ENCODE measurements at regions not wholly inside any gene's neighbourhood (a gene's known extent, or its start where the extent isn't known, plus 50 kb on each side); places are given as distances from the start of the nearest gene placed in this dataset.

- CTCF ChIA-PET, result no interaction called here
Measured at GRCh38 chr13:48908381-48909055, 67.2 kb upstream of the FNDC3A start.

GRCh38 chr13:48909056-48909389 lies 66.7 kb upstream of the FNDC3A start:
- no CpG with 5 or more reads among the region's 2 CpGs for WGBS (ENCODE audit: insufficient coverage)
- Mint-ChIP-seq H3K4me3 (no peak overlapping the region), H3K27me3 (peaks cover 0 to 3% of the 10 kb centered on the region in 2 donors), H3K27ac (no peak overlapping the region), H3K4me1 (no peaks in the 10 kb centered on the region), H3K9me3 (no peaks in the 10 kb centered on the region), H3K36me3 (no peaks in the 10 kb centered on the region)
- no peaks in the 10 kb centered on the region for H3K4me1 ChIP-seq (ENCODE audit: control insufficient read depth in 1 of 2, extremely low read depth in 1 of 2, insufficient read depth in 2 of 2, low read length in 2 of 2)
- no peaks in the 10 kb centered on the region for H3K36me3 ChIP-seq (ENCODE audit: control insufficient read depth in 2 of 2, extremely low read depth in 1 of 2, insufficient read depth in 1 of 2, low read length in 1 of 2)
- DNase-seq, result no peak
- POLR2A ChIA-PET, result no interaction called here
- no peaks in the 10 kb centered on the region for H3K27me3 ChIP-seq (replicated peaks in 1 of 2; ENCODE audit: control insufficient read depth in 2 of 2, extremely low read depth in 1 of 2, insufficient read depth in 2 of 2, low read length in 1 of 2)
- CTCF ChIA-PET, result no interaction called here
- H3K27ac ChIP-seq (ENCODE audit: low read length), result no peak overlapping the region
- no peak overlapping the region for H3K4me3 ChIP-seq (ENCODE audit: control insufficient read depth in 1 of 2, extremely low read depth in 1 of 2, low read length in 1 of 2)
- no peak for ATAC-seq (replicated peaks in 1 of 4)
- no peaks in the 10 kb centered on the region for H3K9me3 ChIP-seq

More at GRCh38 chr13:48908381-48909055, 67.2 kb upstream of the FNDC3A start:
- Histone ChIP-seq H3K36me3 (ENCODE audit: control insufficient read depth in 2 of 2, extremely low read depth in 1 of 2, insufficient read depth in 1 of 2, low read length in 1 of 2) (no peaks in the 10 kb centered on the region), H3K27me3 (replicated peaks in 1 of 2; ENCODE audit: control insufficient read depth in 2 of 2, extremely low read depth in 1 of 2, insufficient read depth in 2 of 2, low read length in 1 of 2) (no peaks in the 10 kb centered on the region), H3K4me3 (ENCODE audit: control insufficient read depth in 1 of 2, extremely low read depth in 1 of 2, low read length in 1 of 2) (no peak overlapping the region), H3K4me1 (ENCODE audit: control insufficient read depth in 1 of 2, extremely low read depth in 1 of 2, insufficient read depth in 2 of 2, low read length in 2 of 2) (no peaks in the 10 kb centered on the region), H3K27ac (ENCODE audit: low read length) (no peak overlapping the region), H3K9me3 (no peaks in the 10 kb centered on the region)
- WGBS (ENCODE audit: insufficient coverage), result no CpG with 5 or more reads among the region's 2 CpGs
- H3K4me3 Mint-ChIP-seq, result no peak overlapping the region
- DNase-seq (no peak), ATAC-seq (replicated peaks in 1 of 4) (no peak)
- POLR2A ChIA-PET, result no interaction called here
- peaks cover 0 to 3% of the 10 kb centered on the region in 2 donors for H3K27me3 Mint-ChIP-seq
- no peaks in the 10 kb centered on the region for H3K9me3 Mint-ChIP-seq
- H3K27ac Mint-ChIP-seq, result no peak overlapping the region
- no peaks in the 10 kb centered on the region for H3K36me3 Mint-ChIP-seq
- no peaks in the 10 kb centered on the region for H3K4me1 Mint-ChIP-seq

GRCh38 chr13:48910686-48911085 lies 65.0 kb upstream of the FNDC3A start:
- Mint-ChIP-seq H3K4me1 (no peaks in the 10 kb centered on the region), H3K27ac (no peak overlapping the region), H3K4me3 (no peak overlapping the region), H3K36me3 (no peaks in the 10 kb centered on the region), H3K27me3 (peaks cover 4% of the 10 kb centered on the region in 2 donors), H3K9me3 (no peaks in the 10 kb centered on the region)
- CTCF ChIA-PET, result no interaction called here
- no peak for ATAC-seq (replicated peaks in 1 of 4)
- WGBS (ENCODE audit: insufficient coverage), result no CpG with 5 or more reads among the region's 2 CpGs
- DNase-seq, result no peak
- Histone ChIP-seq H3K36me3 (ENCODE audit: control insufficient read depth in 2 of 2, extremely low read depth in 1 of 2, insufficient read depth in 1 of 2, low read length in 1 of 2) (no peaks in the 10 kb centered on the region), H3K4me1 (ENCODE audit: control insufficient read depth in 1 of 2, extremely low read depth in 1 of 2, insufficient read depth in 2 of 2, low read length in 2 of 2) (no peaks in the 10 kb centered on the region), H3K27me3 (replicated peaks in 1 of 2; ENCODE audit: control insufficient read depth in 2 of 2, extremely low read depth in 1 of 2, insufficient read depth in 2 of 2, low read length in 1 of 2) (no peaks in the 10 kb centered on the region), H3K27ac (ENCODE audit: low read length) (no peak overlapping the region), H3K9me3 (no peaks in the 10 kb centered on the region), H3K4me3 (ENCODE audit: control insufficient read depth in 1 of 2, extremely low read depth in 1 of 2, low read length in 1 of 2) (no peak overlapping the region)
- POLR2A ChIA-PET, result no interaction called here

- no peaks in the 10 kb centered on the region for H3K9me3 ChIP-seq
- POLR2A ChIA-PET, result no interaction called here
Measured at GRCh38 chr13:48919751-48920150, 56.0 kb upstream of the FNDC3A start.

GRCh38 chr13:48920730-48921129 lies 55.0 kb upstream of the FNDC3A start:
- ATAC-seq (replicated peaks in 1 of 4) (no peak), DNase-seq (no peak)
- H3K27me3 Mint-ChIP-seq, result peaks cover under 1 to 1% of the 10 kb centered on the region in 2 donors
- no CpG with 5 or more reads among the region's 6 CpGs for WGBS (ENCODE audit: insufficient coverage)
- H3K4me1 ChIP-seq (ENCODE audit: control insufficient read depth in 1 of 2, extremely low read depth in 1 of 2, insufficient read depth in 2 of 2, low read length in 2 of 2), result no peaks in the 10 kb centered on the region
- ChIA-PET POLR2A (no interaction called here), CTCF (no interaction called here)
- H3K4me1 Mint-ChIP-seq, result no peaks in the 10 kb centered on the region
- no peak overlapping the region for H3K27ac Mint-ChIP-seq
- H3K36me3 ChIP-seq (ENCODE audit: control insufficient read depth in 2 of 2, extremely low read depth in 1 of 2, insufficient read depth in 1 of 2, low read length in 1 of 2), result no peaks in the 10 kb centered on the region
- no peak overlapping the region for H3K4me3 Mint-ChIP-seq
- H3K9me3 ChIP-seq, result no peaks in the 10 kb centered on the region
- no peaks in the 10 kb centered on the region for H3K36me3 Mint-ChIP-seq
- H3K27me3 ChIP-seq (replicated peaks in 1 of 2; ENCODE audit: control insufficient read depth in 2 of 2, extremely low read depth in 1 of 2, insufficient read depth in 2 of 2, low read length in 1 of 2), result no peaks in the 10 kb centered on the region
- no peak overlapping the region for H3K4me3 ChIP-seq (ENCODE audit: control insufficient read depth in 1 of 2, extremely low read depth in 1 of 2, low read length in 1 of 2)
- H3K27ac ChIP-seq (ENCODE audit: low read length), result no peak overlapping the region
- H3K9me3 Mint-ChIP-seq, result no peaks in the 10 kb centered on the region

More at GRCh38 chr13:48919751-48920150, 56.0 kb upstream of the FNDC3A start:
- CTCF ChIA-PET, result no interaction called here
- Mint-ChIP-seq H3K27ac (no peak overlapping the region), H3K4me3 (no peak overlapping the region), H3K27me3 (peaks cover 2 to 6% of the 10 kb centered on the region in 2 donors), H3K4me1 (no peaks in the 10 kb centered on the region), H3K9me3 (no peaks in the 10 kb centered on the region), H3K36me3 (no peaks in the 10 kb centered on the region)
- Histone ChIP-seq H3K36me3 (ENCODE audit: control insufficient read depth in 2 of 2, extremely low read depth in 1 of 2, insufficient read depth in 1 of 2, low read length in 1 of 2) (no peaks in the 10 kb centered on the region), H3K27me3 (replicated peaks in 1 of 2; ENCODE audit: control insufficient read depth in 2 of 2, extremely low read depth in 1 of 2, insufficient read depth in 2 of 2, low read length in 1 of 2) (no peaks in the 10 kb centered on the region), H3K4me3 (ENCODE audit: control insufficient read depth in 1 of 2, extremely low read depth in 1 of 2, low read length in 1 of 2) (no peak overlapping the region), H3K27ac (ENCODE audit: low read length) (no peak overlapping the region), H3K4me1 (ENCODE audit: control insufficient read depth in 1 of 2, extremely low read depth in 1 of 2, insufficient read depth in 2 of 2, low read length in 2 of 2) (no peaks in the 10 kb centered on the region)
- no CpG with 5 or more reads among the region's 1 CpG for WGBS (ENCODE audit: insufficient coverage)
- no peak for ATAC-seq (replicated peaks in 1 of 4)
- DNase-seq, result no peak

- ChIA-PET CTCF (interaction anchor here in 1 of 2 donors (0.6 kb wide), 1 partner anchor 45 kb away, joined by 4 read pairs; no protein-coding TSS in a partner anchor), POLR2A (no interaction called here)
- Mint-ChIP-seq H3K4me3 (no peak overlapping the region), H3K4me1 (no peaks in the 10 kb centered on the region), H3K27ac (no peak overlapping the region), H3K36me3 (no peaks in the 10 kb centered on the region), H3K27me3 (no peaks in the 10 kb centered on the region), H3K9me3 (no peaks in the 10 kb centered on the region)
- Histone ChIP-seq H3K36me3 (ENCODE audit: control insufficient read depth in 2 of 2, extremely low read depth in 1 of 2, insufficient read depth in 1 of 2, low read length in 1 of 2) (no peaks in the 10 kb centered on the region), H3K27ac (ENCODE audit: low read length) (no peak overlapping the region), H3K4me3 (ENCODE audit: control insufficient read depth in 1 of 2, extremely low read depth in 1 of 2, low read length in 1 of 2) (no peak overlapping the region), H3K27me3 (replicated peaks in 1 of 2; ENCODE audit: control insufficient read depth in 2 of 2, extremely low read depth in 1 of 2, insufficient read depth in 2 of 2, low read length in 1 of 2) (no peaks in the 10 kb centered on the region), H3K4me1 (ENCODE audit: control insufficient read depth in 1 of 2, extremely low read depth in 1 of 2, insufficient read depth in 2 of 2, low read length in 2 of 2) (no peaks in the 10 kb centered on the region), H3K9me3 (no peaks in the 10 kb centered on the region)
- ATAC-seq (replicated peaks in 1 of 4) (no peak), DNase-seq (no peak)
- WGBS (ENCODE audit: insufficient coverage), result no CpG with 5 or more reads among the region's 1 CpG
Measured at GRCh38 chr13:48923376-48923775, 52.3 kb upstream of the FNDC3A start.

DNA sequence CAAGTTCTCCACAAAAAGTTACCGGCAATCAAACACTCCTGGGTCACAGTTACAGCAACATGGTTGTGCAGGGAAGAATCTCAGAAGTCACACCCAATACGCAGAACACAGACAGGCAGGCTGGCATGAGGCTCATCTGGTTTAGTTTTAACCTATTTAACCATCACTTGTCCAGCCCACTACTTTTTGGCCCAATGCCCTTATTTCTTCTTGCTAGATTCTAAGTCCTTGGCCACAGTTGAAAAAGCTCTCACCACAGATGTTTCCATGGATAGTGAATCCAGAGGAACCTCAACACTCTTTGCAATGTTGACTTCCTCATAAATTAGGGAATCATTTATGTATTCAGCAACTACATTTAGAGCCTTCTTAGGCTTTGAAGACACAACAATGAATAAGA lies 50.7 kb upstream of the FNDC3A start:
- WGBS (ENCODE audit: insufficient coverage), result 81% methylated on average over 2 of the region's 2 CpGs
- POLR2A ChIA-PET, result no interaction called here
- Histone ChIP-seq H3K27ac (ENCODE audit: low read length) (no peak overlapping the region), H3K36me3 (ENCODE audit: control insufficient read depth in 2 of 2, extremely low read depth in 1 of 2, insufficient read depth in 1 of 2, low read length in 1 of 2) (no peaks in the 10 kb centered on the region), H3K4me3 (ENCODE audit: control insufficient read depth in 1 of 2, extremely low read depth in 1 of 2, low read length in 1 of 2) (no peak overlapping the region), H3K27me3 (replicated peaks in 1 of 2; ENCODE audit: control insufficient read depth in 2 of 2, extremely low read depth in 1 of 2, insufficient read depth in 2 of 2, low read length in 1 of 2) (no peaks in the 10 kb centered on the region), H3K9me3 (no peaks in the 10 kb centered on the region), H3K4me1 (ENCODE audit: control insufficient read depth in 1 of 2, extremely low read depth in 1 of 2, insufficient read depth in 2 of 2, low read length in 2 of 2) (no peaks in the 10 kb centered on the region)
- DNase-seq (no peak), ATAC-seq (replicated peaks in 1 of 4) (no peak)
- Mint-ChIP-seq H3K4me3 (no peak overlapping the region), H3K4me1 (no peaks in the 10 kb centered on the region), H3K27me3 (no peaks in the 10 kb centered on the region), H3K9me3 (no peaks in the 10 kb centered on the region), H3K27ac (no peak overlapping the region), H3K36me3 (no peaks in the 10 kb centered on the region)
- CTCF ChIA-PET, result no interaction called here

Measured in T-cell (primary cell).